ENCODE measurements at regions not wholly inside any gene's neighbourhood (a gene's known extent, or its start where the extent isn't known, plus 50 kb on each side); places are given as distances from the start of the nearest gene placed in this dataset.

DNA sequence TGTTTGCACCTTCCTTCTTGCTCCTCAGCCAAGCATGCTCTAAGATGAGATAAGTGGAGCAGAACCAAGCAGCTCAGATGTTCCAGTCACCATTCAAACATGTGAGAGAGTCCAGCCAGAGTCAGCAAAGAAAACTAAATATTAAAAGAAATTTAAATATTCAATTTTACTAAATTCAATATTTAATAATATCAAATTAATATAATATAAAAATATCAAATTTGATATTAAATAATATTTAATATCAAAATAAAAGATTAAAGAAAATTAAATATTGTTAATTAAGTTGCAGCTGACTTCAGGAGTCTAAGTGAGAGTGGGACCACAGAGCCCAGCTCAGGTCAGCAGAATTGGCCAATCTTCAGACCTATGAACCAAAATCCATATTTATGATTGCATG is 526.1 kb upstream of the FLRT2 start:
- TF ChIP-seq, protein P1, sequence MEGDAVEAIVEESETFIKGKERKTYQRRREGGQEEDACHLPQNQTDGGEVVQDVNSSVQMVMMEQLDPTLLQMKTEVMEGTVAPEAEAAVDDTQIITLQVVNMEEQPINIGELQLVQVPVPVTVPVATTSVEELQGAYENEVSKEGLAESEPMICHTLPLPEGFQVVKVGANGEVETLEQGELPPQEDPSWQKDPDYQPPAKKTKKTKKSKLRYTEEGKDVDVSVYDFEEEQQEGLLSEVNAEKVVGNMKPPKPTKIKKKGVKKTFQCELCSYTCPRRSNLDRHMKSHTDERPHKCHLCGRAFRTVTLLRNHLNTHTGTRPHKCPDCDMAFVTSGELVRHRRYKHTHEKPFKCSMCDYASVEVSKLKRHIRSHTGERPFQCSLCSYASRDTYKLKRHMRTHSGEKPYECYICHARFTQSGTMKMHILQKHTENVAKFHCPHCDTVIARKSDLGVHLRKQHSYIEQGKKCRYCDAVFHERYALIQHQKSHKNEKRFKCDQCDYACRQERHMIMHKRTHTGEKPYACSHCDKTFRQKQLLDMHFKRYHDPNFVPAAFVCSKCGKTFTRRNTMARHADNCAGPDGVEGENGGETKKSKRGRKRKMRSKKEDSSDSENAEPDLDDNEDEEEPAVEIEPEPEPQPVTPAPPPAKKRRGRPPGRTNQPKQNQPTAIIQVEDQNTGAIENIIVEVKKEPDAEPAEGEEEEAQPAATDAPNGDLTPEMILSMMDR (IDR thresholded peaks at IDR 0.05), result no peak
- TF ChIP-seq POLR2A (IDR thresholded peaks at IDR 0.05), result no peak
